PC-9 (cell line): ENCODE measurements at regions not wholly inside any gene's neighbourhood (a gene's known extent, or its start where the extent isn't known, plus 50 kb on each side); places are given as distances from the start of the nearest gene placed in this dataset.

ENCODE experiments used
- BruUV-seq: library from RNA; stranded (reverse); fragments of 400-500 nt; replicated peaks from 2 replicates; lab custom pipeline; 2021; lab: Mats Ljungman, UMichigan
- CTCF ChIA-PET: fragments of 300-600 bp; sonication (Branson Sonifier 250); formaldehyde crosslinking; loops from one replicate; lab custom pipeline; 2022; ENCODE audit warnings: antibody characterized with exemption; lab: Charles Lee
- POLR2A ChIA-PET: fragments of 300-600 bp; sonication (Branson Sonifier 250); formaldehyde crosslinking; loops from one replicate; lab custom pipeline; 2022; ENCODE audit warnings: antibody characterized with exemption; ENCODE audit not compliant: unreplicated experiment; lab: Charles Lee
- DNase-seq, 2 experiments: peaks; one replicate each; pipeline versions ENCODE4 v3.0.0 to v3.0.0-alpha.2; 2015 to 2022; ENCODE audit warnings: mixed read lengths in 1 of 2
- H2AFZ ChIP-seq: fragments of 200-600 bp; sonication (generic); 2 replicates; pipeline ENCODE4 v1.8.1; 2017; ENCODE audit warnings: antibody characterized with exemption
- H3F3A ChIP-seq: fragments of 200-600 bp; sonication (generic); 2 replicates; pipeline ENCODE4 v1.8.1; 2017; ENCODE audit warnings: antibody characterized with exemption, mild to moderate bottlenecking, low read depth; ENCODE audit not compliant: insufficient read depth
- H3K27ac ChIP-seq: fragments of 200-600 bp; sonication (generic); 2 replicates; pipeline ENCODE4 v1.6.1; 2016; ENCODE audit warnings: mixed run types
- H3K27me3 ChIP-seq: fragments of 200-600 bp; sonication (generic); 2 replicates; pipeline ENCODE4 v1.6.1; 2016; ENCODE audit warnings: low read depth, mixed run types; ENCODE audit not compliant: insufficient read depth
- H3K36me3 ChIP-seq: fragments of 200-600 bp; sonication (generic); 2 replicates; pipeline ENCODE4 v1.6.1; 2016; ENCODE audit warnings: low read depth, mixed run types
- H3K4me1 ChIP-seq: fragments of 200-600 bp; sonication (generic); replicated peaks from 2 replicates; pipeline ENCODE4 v1.6.1; 2016; ENCODE audit warnings: mixed run types; ENCODE audit not compliant: insufficient read depth
- H3K4me2 ChIP-seq: fragments of 200-600 bp; sonication (generic); 2 replicates; pipeline ENCODE4 v1.6.1; 2017; ENCODE audit warnings: mixed run types
- H3K4me3 ChIP-seq: fragments of 200-600 bp; sonication (generic); 2 replicates; pipeline ENCODE4 v1.6.1; 2016; ENCODE audit warnings: mixed run types
- H3K79me2 ChIP-seq: fragments of 200-600 bp; sonication (generic); 2 replicates; pipeline ENCODE4 v1.6.1; 2017; ENCODE audit warnings: low read depth, mixed run types
- H3K9me2 ChIP-seq: fragments of 200-600 bp; sonication (generic); 2 replicates; pipeline ENCODE4 v1.8.1; 2017; ENCODE audit warnings: mild to moderate bottlenecking; ENCODE audit not compliant: insufficient read depth
- H3K9me3 ChIP-seq: fragments of 200-600 bp; sonication (generic); 2 replicates; pipeline ENCODE4 v1.8.1; 2016; ENCODE audit warnings: low read depth; ENCODE audit not compliant: insufficient read depth
- H4K20me1 ChIP-seq: fragments of 200-600 bp; sonication (generic); 2 replicates; pipeline ENCODE4 v1.8.1; 2017; ENCODE audit not compliant: insufficient read depth
- EZH2 ChIP-seq: fragments of 200-600 bp; sonication (generic); IDR thresholded peaks from 2 replicates; pipeline ENCODE4 v1.8.0; 2017; ENCODE audit warnings: antibody characterized with exemption, low read depth
- intact Hi-C: fragments of 100-400 bp; cut with micrococcal nuclease; formaldehyde crosslinking; loops from one replicate; pipeline ENCODE4 v1.10.0; 2022; ENCODE audit not compliant: unreplicated experiment
- TF ChIP-seq, protein P1 (sequence below): fragments of 200-600 bp; sonication (generic); conservative IDR thresholded peaks from 2 replicates; pipeline ENCODE4 v1.6.1; 2017; ENCODE audit warnings: mixed run types, antibody characterized with exemption, mild to moderate bottlenecking, moderate library complexity

DNA sequence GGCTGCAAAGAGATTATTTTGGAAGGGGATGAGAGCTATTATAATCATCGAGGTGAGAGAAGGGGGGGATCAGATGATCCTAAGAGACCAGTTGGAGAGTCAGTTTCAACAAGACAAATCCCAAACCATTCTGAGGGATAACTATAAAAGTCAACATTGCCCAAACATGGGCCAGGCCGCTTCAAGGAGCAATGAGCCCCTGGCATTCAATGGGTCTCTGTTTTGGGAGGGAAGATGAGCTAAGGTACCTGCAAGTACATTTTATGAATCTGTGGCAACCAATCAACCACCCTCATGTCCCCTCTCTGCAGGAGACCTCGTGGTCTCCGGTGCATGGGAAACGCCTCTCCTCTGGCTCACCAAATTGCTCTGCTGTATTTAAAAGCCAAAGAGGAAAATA, 209.9 kb upstream of the C16orf82 start:
- H3K27ac ChIP-seq: no peak overlapping the region
- no peaks in the 10 kb centered on the region for H3K9me3 ChIP-seq
- CTCF ChIA-PET: no interaction called here
- H3K9me2 ChIP-seq: no peaks in the 10 kb centered on the region
- no peaks in the 10 kb centered on the region for H4K20me1 ChIP-seq
- H3K27me3 ChIP-seq: peaks cover 7% of the 10 kb centered on the region; the same call in 1 of the 2 replicates
- intact Hi-C loops: no loop called here
- no peak overlapping the region for H2AFZ ChIP-seq
- TF ChIP-seq, protein P1, sequence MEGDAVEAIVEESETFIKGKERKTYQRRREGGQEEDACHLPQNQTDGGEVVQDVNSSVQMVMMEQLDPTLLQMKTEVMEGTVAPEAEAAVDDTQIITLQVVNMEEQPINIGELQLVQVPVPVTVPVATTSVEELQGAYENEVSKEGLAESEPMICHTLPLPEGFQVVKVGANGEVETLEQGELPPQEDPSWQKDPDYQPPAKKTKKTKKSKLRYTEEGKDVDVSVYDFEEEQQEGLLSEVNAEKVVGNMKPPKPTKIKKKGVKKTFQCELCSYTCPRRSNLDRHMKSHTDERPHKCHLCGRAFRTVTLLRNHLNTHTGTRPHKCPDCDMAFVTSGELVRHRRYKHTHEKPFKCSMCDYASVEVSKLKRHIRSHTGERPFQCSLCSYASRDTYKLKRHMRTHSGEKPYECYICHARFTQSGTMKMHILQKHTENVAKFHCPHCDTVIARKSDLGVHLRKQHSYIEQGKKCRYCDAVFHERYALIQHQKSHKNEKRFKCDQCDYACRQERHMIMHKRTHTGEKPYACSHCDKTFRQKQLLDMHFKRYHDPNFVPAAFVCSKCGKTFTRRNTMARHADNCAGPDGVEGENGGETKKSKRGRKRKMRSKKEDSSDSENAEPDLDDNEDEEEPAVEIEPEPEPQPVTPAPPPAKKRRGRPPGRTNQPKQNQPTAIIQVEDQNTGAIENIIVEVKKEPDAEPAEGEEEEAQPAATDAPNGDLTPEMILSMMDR: no peak
- TF ChIP-seq EZH2: no peak
- H3K4me3 ChIP-seq: no peak overlapping the region
- BruUV-seq: no TSS peak
- POLR2A ChIA-PET: no interaction called here
- no peaks in the 10 kb centered on the region for H3F3A ChIP-seq
- H3K79me2 ChIP-seq: no peaks in the 10 kb centered on the region
- no peak for DNase-seq
- H3K4me2 ChIP-seq: no peak overlapping the region
- no peaks in the 10 kb centered on the region for H3K36me3 ChIP-seq
- no peaks in the 10 kb centered on the region for H3K4me1 ChIP-seq

DNA sequence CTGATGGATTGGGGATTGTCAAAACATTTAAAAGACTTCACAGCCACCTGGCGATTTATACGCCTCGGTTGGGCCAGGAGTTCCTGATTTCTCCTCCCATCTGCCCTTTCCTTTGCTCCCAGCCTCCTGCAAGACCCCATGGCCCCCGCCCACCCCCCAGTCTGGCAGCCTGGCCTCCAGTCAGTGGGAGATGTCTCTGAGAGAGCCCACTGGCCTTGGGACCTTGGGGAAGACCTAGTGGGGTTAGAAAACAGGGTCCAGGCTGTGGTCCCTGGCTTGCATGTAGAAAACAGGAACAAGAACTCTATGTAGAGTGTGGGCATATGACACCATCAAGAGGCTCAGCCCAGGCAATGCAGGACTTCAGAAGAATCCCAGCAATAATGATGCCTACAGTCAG, 209.4 kb upstream of the C16orf82 start:
- H3K4me2 ChIP-seq: no peak overlapping the region
- no peaks in the 10 kb centered on the region for H3K9me3 ChIP-seq
- H3K27me3 ChIP-seq: peaks cover 7% of the 10 kb centered on the region; the same call in 1 of the 2 replicates
- no peaks in the 10 kb centered on the region for H3K36me3 ChIP-seq
- TF ChIP-seq EZH2: no peak
- TF ChIP-seq, protein P1: no peak
- H3K4me3 ChIP-seq: no peak overlapping the region
- BruUV-seq: no TSS peak
- H2AFZ ChIP-seq: no peak overlapping the region
- no peaks in the 10 kb centered on the region for H3K79me2 ChIP-seq
- CTCF ChIA-PET: no interaction called here
- POLR2A ChIA-PET: no interaction called here
- H3K4me1 ChIP-seq: no peaks in the 10 kb centered on the region
- intact Hi-C loops: no loop called here
- no peaks in the 10 kb centered on the region for H4K20me1 ChIP-seq
- H3F3A ChIP-seq: no peaks in the 10 kb centered on the region
- DNase-seq: no peak
- H3K9me2 ChIP-seq: no peaks in the 10 kb centered on the region
- H3K27ac ChIP-seq: no peak overlapping the region

DNA sequence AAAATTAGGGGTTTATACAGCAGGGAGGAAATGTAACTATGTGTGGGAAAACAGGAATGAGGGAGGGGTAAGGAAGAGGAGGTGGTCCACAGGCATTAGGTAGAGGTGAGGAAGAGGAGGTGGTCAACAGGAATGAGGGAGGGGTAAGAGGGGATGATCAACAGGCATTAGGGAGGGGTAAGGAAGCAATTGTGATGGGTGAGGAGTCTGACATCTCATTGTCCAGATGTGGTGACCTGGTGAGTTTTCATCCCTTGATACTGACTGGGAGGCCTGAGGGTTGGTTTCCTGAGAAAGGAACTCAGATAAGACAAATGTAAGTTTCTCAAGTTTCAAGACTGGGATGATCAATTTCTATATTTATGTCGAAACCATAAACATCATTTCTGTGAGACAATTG, 206.2 kb upstream of the C16orf82 start:
- ChIA-PET CTCF (no interaction called here), POLR2A (no interaction called here)
- intact Hi-C loops: no loop called here
- Histone ChIP-seq H3K9me3 (no peaks in the 10 kb centered on the region), H3K4me1 (no peaks in the 10 kb centered on the region), H4K20me1 (no peaks in the 10 kb centered on the region), H3K36me3 (no peaks in the 10 kb centered on the region), H3K27me3 (peaks cover 7% of the 10 kb centered on the region; the same call in 1 of the 2 replicates), H3F3A (no peaks in the 10 kb centered on the region), H3K27ac (no peak overlapping the region), H3K79me2 (no peaks in the 10 kb centered on the region), H3K9me2 (no peaks in the 10 kb centered on the region), H2AFZ (no peak overlapping the region), H3K4me3 (no peak overlapping the region), H3K4me2 (no peak overlapping the region)
- TF ChIP-seq, protein P1: no peak
- TF ChIP-seq EZH2: no peak
- DNase-seq: no peak
- no TSS peak for BruUV-seq
